ENCODE measurements at regions not wholly inside any gene's neighbourhood (a gene's known extent, or its start where the extent isn't known, plus 50 kb on each side); places are given as distances from the start of the nearest gene placed in this dataset.
"Not testable (repeated sequence)": the region's sequence is repeated elsewhere in the genome, so short reads cannot be mapped to it uniquely, and the experiment has no call there.

DNA sequence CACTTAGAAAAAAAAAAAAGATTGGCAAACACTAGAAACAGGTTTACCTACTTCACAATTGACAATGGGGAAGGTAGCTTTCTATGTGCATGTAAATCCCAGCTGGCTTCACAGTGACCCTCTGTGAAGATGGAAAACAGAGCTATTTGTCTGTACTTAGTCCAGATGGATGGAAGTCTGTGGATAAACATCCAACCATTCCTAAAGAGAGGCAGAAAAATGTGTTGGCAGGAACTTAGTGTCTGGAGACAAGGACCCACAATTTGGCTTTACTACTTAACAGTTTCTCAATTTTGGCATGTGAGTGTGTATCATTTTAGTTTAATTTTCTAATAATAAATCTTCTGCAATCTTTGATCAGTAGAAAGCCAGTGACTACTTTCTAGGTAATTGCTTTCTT lies 154.4 kb downstream of the RAD51AP2 start:
- no peak for DNase-seq (ENCODE audit: low read depth in 2 of 2, low spot score in 1 of 2)

DNA sequence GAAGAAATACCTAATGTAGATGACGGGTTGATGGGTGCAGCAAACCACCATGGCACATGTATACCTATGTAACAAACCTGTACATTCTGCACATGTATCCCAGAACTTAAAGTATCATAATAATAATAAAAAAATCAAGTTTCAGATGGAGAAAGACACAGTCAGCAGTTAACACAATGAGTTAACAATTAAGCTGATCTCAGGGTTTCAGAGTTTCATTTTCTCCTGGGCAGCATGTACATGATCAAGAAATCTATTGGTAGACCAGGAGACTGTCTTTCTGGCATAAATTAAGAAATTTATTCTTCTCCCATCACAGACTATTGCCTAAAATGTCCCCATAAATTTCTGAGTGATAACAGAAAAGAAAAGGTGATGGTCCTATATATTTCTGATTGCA lies 155.3 kb downstream of the RAD51AP2 start:
- no peak for DNase-seq (ENCODE audit: low read depth in 2 of 2, low spot score in 1 of 2)

DNA sequence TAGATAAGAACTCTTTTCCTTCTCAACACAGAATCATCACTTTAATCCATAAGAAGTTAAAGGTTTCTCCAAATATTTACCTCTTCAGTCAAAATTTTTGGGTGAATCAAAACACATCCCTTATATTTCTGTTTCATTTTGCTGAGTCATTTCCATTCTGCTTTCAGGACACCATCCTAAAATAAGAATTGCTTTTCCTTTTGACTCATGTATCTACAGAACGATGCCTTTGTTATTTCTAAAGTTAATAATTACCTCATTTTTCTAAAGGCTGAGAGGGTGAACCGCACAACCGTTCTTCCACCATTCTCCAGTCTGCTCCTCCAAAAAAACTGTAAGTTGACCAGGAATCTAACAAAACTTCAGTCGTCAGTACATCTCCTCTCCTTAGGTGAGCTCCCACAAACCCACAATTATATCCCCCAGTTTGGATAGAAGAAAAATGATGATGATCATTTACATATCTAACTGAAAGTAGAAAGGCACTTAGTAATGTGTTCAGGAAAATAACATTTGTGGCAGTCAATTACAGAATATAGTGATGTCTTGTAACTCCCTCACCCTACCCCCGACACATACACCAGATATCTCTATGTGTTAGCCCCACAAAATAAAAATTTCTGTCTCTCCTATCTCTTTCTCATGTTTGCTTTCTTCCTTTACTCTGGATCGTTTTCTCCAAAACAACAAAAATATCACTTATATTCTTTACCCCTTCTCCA lies 162.5 kb downstream of the RAD51AP2 start:
- DNase-seq (ENCODE audit: low read depth in 2 of 2, low spot score in 1 of 2): no peak

DNA sequence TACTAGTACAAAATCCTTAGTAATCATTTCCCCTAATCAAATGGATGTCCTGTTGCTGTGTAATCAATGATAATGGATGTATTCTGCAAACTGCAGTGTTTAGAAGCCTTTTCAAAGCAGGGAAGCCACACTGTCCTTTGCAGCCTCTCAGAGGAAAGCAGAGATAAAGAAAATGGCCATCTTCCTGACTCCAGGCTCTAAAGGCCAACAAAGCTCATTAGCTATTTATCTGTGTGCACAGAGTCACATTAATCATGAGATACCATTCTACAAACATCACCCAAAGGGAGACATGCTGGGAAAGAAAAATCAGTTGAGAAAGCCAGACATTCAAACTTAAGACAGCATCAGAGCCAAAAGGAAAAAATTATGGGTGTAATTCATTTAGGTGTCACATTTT lies 165.0 kb downstream of the RAD51AP2 start:
- no peak for DNase-seq (ENCODE audit: low read depth in 2 of 2, low spot score in 1 of 2)

DNA sequence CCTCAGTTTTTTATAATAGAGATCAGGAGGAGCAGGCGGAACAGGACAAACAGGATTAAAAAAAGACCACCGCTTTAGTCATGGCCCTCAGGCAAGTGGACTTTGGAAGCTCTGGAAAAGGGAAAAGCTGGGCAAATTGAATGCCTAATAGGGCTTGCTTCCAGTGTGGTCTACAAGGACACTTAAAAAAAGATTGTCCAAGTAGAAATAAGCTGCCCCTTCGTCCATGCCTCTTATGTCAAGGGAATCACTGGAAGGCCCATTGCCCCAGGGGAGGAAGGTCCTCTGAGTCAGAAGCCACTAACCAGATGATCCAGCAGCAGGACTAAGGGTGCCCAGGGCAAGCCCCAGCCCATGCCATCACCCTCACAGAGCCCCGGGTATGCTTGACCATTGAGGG lies 175.5 kb downstream of the RAD51AP2 start:
- not testable (repeated sequence) for DNase-seq (ENCODE audit: low read depth in 2 of 2, low spot score in 1 of 2)

DNA sequence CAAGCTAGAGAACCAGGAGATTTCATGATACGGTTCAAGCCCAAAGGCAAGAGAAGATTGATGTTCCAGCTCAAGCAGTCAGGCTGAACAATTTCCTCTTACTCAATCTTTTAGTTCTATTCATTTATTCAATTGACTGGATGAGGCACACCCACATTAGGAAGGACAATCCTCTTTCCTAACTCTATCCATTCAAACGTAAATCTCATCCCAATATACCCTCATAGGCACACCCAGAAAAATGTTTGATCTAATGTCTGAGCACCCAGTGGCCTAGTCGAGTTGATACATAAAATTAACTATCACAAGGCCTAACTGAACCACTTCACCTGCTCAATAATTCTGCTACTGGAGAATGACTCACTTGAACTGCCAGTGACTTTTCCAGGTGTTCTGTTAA lies 180.7 kb downstream of the RAD51AP2 start:
- DNase-seq (ENCODE audit: low read depth in 2 of 2, low spot score in 1 of 2): no peak

DNA sequence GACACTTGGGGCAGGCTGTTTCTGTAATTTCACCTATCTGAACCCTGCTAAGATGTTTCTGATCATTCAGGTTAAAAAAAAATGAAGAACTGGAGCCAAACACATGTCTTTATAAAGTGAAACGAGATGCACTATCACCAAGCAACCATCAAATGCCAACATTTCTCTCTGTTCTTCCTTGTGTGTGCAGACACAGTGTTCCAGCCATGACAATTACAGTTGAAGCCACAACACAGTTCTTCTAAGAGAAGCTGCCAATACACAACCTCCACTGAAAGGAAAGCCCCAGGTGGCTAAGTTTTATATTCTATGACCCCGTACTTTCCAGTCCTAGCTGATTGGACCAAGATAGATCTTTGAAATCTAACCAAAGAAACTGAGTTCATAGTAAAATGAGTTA lies 181.8 kb downstream of the RAD51AP2 start:
- no peak for DNase-seq (ENCODE audit: low read depth in 2 of 2, low spot score in 1 of 2)

DNA sequence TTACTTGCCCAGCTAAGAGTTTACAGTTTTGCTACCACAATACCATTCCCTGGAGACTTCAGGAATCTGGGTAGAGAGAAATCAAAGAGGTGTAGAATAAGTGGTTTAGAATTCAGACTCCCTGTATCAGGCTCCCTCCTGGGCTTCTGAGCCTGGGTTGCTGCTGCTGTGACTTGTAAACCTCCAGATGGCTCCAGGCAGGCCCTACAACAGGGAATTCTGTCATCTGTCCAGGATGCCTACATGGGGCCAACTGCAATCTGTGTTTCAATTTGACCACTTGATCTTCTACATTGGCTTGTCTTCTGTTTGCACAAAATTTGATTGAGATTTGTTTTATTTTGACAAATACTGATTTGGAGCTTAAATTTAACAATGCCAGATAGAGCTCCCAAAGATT lies 183.9 kb downstream of the RAD51AP2 start:
- DNase-seq (ENCODE audit: low read depth in 2 of 2, low spot score in 1 of 2): no peak

DNA sequence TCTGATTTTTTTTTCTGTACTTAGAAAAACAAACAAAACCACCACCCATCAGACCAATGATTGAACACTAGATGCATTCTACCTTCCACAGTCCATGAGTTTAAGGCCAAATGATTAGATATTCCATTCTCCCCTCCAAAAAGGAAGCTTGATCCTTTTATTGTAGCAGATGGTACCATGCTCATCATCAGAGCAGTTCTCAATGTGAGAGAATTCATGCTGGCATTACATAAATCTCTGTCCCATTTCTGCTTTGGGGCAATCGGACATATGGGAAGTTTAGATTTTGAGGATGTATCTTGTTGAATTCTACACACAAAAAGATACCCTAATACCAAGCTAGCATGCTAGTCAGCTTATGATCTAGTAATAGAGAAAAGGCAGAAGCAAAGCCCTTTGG lies 186.6 kb downstream of the RAD51AP2 start:
- no peak for DNase-seq (ENCODE audit: low read depth in 2 of 2, low spot score in 1 of 2)

DNA sequence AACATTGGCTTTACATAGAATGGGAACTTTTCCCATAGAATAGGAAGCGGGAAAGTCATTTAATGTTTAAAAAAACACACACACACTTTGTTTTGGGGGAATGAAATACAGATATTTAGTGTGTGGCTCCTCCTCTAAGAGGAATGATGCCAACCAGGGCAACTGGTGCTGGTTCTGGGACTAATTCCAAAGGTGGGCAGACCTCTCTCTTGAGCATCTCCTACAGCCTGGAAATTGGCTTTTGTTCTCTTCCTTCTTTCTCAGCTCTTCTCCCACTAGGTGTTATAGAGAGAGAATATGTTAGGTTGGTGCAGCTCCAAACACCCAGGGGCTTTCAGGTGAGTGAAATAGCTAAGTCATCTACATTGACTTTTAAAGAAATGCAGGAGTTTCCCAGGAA lies 190.1 kb downstream of the RAD51AP2 start:
- no peak for DNase-seq (ENCODE audit: low read depth in 2 of 2, low spot score in 1 of 2)

DNA sequence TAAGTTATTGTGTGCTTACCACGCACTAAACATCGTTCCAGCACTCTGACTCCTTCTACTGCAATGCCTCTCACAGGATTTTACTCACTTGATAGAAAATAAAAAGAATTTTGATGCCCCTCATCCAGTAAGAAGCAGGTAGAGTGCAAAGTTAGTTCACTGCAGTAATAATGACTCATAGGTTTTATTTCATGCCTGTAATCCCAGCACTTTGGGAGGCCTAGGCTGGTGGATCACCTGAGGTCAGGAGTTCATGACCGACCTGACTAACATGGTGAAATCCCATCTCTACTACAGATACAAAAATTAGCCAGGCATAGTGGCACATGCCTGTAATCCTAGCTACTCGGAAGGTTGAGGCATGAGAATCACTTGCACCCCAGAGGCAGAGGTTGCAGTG lies 190.6 kb downstream of the RAD51AP2 start:
- no peak for DNase-seq (ENCODE audit: low read depth in 2 of 2, low spot score in 1 of 2)

DNA sequence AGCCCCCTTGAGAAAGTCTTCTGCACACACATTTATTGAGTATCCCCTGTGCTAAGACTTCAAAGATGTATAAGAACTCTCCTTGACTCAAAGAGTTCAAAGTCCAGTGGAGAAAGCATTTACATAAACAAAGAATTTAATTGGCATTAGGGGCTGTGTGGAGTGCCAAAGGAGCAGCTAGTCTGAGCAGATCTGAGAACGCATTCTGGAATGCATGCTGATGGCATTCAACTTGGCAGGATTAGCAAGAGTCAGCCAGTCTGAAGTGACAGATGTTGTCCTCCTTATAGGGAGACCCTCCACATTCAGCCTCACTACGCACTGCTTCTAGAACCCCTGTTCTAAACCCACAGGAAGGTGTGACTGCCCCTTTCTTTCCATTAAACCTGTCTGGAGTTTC lies 191.5 kb downstream of the RAD51AP2 start:
- DNase-seq (ENCODE audit: low read depth in 2 of 2, low spot score in 1 of 2): no peak

DNA sequence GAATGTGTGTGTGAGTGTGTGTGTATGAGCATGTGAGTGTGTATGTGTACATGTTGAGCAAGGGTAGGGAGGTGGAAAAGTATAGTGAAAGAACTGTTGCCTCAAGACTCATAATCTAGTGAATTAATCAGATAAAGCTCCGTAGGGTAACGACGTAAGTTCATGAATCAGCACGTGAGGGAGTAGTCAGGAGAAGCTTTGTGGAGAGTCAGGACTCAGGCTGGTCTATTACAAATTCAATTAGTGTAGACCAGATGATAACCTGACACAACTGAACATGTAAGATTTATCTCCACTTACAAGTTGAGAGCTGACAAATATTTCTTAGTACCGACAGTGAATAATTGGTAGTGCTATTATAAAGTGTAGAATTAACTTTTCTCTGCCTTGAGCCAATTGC lies 194.5 kb downstream of the RAD51AP2 start:
- no peak for DNase-seq (ENCODE audit: low read depth in 2 of 2, low spot score in 1 of 2)

DNA sequence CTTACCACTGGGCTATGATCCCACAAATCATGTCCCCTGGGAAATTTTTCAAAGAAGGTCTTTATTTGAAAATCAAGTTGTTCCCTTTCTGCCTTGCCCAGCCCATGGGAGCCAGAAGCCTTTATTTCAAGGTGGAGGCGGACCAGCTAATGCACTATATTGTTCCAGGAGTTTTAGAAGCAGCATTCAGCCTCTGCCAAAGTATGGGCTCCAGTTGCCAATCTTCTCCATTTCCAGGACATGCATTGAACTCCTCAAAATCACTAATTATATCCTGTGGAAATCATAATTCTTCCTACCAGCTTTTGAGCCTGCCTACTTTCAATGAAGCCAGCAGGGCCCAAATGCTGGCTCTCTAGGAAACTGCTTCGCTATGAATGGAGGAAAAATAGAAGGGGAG lies 195.8 kb downstream of the RAD51AP2 start:
- no peak for DNase-seq (ENCODE audit: low read depth in 2 of 2, low spot score in 1 of 2)

DNA sequence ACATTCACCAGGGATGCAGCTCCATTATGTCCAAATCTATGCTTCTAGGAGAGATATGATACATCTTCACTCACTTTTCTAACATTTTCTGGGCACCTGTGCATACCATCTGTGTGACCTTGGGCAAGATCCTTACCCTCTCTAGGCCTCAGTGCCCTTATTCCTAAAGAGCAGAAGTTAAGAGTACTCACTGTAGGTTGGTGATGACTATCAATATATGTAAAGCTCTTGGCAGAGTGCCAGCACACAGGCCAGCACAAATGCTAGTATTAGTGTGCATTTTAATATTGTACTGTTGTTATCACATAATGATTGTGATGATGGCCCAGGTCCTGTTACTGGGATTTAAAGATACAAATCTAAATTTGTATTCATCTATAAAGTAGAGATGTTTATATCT lies 199.2 kb downstream of the RAD51AP2 start:
- DNase-seq (ENCODE audit: low read depth in 2 of 2, low spot score in 1 of 2): no peak

DNA sequence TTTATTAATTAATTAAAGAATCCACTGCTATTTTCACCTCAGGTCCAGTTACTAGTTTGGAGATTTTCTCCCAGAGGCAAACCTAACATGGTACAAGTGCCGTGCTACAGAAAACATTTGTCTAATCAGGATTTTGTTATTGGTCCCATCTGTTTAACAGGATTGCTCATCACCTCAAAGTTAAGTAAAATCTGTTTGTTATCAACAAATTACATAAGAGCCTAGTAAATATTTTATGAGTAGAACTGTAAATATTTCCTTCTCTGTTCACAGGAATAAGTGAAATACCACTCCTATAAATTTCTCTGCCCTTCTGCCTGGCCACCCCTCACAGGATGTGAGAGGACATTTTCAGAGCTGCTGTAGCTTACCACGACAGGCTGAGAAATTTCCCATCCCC lies 200.2 kb downstream of the RAD51AP2 start:
- DNase-seq (ENCODE audit: low read depth in 2 of 2, low spot score in 1 of 2): no peak

DNA sequence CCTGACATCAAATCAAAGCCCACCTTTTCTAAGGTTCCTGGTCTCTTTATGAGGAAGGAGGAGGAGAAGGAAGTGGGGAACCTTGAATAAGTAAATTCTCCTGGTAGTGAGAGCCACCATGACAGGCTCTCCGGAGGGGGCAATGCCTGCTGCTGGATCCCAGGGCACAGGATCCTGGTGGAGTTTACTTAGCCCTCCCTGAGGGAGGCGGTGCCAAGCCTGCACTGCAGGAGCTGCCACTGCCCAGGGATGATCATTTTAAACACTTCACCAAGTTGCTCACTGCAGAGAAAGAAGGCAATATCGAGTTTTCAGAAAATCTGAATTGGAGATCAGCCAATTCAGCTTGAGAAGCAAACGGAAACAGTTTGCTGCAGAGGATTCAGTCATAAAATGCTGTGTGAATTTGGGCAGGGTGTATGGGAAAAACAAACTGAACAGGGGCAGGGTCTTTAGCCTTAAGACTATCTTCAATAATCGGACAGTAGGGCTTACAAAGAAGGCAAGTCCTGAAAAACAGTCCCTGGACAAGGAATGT lies 200.7 kb downstream of the RAD51AP2 start:
- DNase-seq (ENCODE audit: low read depth in 2 of 2, low spot score in 1 of 2): no peak

DNA sequence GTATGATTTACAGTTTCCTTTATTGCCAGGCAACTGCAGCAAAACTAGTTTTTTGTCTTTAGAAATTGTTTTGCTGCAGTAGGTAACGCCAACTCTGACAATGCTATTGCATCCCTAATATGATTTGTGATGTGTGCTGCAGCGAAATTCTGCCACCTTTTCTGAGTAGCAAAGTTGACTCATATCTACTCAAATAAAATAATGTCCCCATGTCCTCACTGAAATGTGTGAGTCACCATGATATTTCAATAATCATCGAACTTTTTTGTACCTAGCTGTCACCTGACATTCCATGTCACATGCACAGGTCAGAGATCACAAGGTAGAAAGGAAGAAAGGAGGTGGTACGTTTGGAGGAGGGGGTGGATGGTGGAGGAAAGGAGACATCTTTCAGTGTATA lies 205.0 kb downstream of the RAD51AP2 start:
- no peak for DNase-seq (ENCODE audit: low read depth in 2 of 2, low spot score in 1 of 2)

DNA sequence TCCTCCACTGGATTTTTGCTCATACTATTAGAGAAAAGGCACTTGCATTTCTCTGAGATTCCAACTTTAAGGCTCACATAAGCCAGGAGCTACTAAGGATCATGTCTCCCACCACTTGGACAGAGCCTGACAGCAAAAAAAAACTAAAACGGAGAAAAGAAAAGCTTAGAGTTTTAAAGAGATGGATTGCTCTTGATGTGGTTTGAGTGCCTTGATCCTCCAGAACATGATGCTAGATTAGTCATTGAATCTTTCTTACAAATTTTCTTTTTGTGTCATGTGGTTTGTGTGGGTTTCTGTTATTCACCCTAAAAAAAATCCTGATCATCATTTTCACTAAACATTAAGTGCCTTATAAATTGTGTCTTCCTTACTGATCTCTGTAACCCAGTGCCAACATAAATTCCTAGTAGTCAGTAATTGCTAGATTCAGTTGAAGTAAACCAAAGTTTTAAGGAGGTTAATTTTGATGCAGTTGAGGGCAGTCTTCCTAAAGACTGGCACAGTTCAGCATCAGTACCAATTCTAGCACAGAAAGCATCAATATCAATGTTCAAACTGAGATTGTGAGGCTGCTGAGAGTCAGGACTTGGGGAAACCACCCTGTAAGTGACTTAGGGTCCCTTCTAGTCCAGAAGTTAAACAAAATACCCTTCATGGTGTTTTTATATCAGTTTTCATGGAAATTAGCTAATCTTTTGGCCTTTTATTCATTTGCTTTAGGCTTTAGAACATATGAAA lies 206.3 kb downstream of the RAD51AP2 start:
- no peak for DNase-seq (ENCODE audit: low read depth in 2 of 2, low spot score in 1 of 2)

DNA sequence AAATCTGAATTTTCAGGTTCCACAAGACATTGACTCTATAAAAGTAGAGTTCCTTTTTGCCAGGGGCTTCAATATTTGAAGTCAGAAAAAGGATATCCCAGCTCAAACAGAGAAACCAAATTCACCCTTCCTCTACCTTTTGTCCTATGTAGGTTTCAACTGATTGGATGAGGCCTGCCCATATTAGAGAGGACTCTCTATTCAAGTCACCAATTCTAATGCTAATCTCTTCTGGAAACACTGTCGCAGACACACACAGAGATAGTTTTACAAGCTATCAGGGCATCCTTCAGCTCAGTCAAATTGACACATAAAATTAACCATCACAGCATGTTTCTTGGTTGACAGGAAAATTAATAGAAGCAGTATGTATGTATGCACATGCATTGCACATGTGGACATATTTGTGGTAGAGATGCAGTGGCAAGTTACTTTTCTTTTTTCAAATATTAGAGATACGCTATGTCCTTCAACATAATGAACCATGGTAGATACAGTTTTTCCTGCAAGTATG lies 207.1 kb downstream of the RAD51AP2 start:
- DNase-seq (ENCODE audit: low read depth in 2 of 2, low spot score in 1 of 2): no peak

DNA sequence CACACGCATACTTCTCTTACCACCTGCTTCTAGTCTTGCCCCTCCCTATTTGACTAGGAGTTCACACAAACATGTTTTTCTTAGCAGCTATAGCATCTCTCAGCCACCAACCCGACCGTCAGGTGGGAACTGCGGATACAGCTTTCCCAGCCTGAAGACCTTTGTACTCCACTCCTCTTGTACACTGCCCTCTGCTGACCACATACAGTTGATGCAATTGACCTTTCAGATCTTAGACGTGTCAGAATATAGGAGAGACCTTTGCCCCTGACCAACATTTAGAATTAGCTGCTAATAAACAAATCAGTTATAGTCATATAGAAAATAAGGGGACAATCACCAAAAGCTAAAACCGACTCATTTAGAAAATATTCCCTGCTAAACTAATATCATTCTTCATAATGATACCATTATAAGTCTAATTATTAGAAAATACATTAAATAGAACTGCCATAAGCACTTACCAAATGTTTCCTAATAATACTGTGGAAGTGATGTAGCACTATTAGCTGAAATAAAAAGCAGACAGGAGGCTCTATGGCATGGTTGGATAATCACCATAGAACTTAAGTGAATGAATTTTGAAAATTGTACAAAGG lies 208.4 kb downstream of the RAD51AP2 start:
- no peak for DNase-seq (ENCODE audit: low read depth in 2 of 2, low spot score in 1 of 2)

DNA sequence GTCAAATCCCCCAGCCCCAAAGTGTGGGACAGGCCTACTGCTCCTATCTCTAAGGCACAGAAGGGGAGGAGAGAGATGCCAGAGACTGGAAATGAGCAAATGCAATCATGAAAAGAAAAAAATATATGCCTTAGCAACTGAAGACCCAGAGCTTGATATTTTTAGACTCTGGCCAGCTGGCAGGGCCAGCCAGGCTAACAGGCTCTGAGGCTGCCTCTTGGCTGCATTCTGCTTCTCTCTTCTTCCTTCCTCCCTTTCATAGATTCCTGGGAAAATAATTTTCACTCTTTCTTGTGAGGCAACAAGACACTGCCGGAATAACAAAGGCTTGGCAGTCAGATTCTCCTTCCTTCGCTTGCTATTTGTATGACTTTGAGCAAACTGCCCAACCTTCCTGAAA lies 209.1 kb downstream of the RAD51AP2 start:
- no peak for DNase-seq (ENCODE audit: low read depth in 2 of 2, low spot score in 1 of 2)
